A549 (cell line): ENCODE measurements at regions not wholly inside any gene's neighbourhood (a gene's known extent, or its start where the extent isn't known, plus 50 kb on each side); places are given as distances from the start of the nearest gene placed in this dataset.

Source experiments
- ATAC-seq, 2 experiments: fragments of 200-7000 bp in 1 of 2; fragments of >200 bp in 1 of 2; cut with Nextera tagmentation in 1 of 2; cut with Tn5 transposase in 1 of 2; 3 replicates each; pipeline versions ENCODE4 v1.8.0 to v1.9.1; 2018 to 2020; ENCODE audit warnings: mild to moderate bottlenecking in 1 of 2, moderate library complexity in 1 of 2
- CTCF ChIA-PET: fragments of 300-600 bp; sonication (Branson Sonifier 250); formaldehyde crosslinking; extraction: SDS; loops from one replicate; lab custom pipeline; 2021; ENCODE audit warnings: antibody characterized with exemption, inconsistent platforms; lab: Yijun Ruan, JAX
- POLR2A ChIA-PET: fragments of 350-600 bp; formaldehyde crosslinking; extraction: SDS; loops from one replicate; lab custom pipeline; 2021; ENCODE audit warnings: antibody characterized with exemption, inconsistent platforms; lab: Yijun Ruan, JAX
- DNase-seq, 2 experiments: peaks; one replicate each; pipeline versions ENCODE4 v3.0.0 to v3.0.0-alpha.2; 2011 to 2016; ENCODE audit warnings: low read depth in 1 of 2, low spot score in 1 of 2
- FAIRE-seq: peaks from 2 replicates; lab custom pipeline; 2011; peaks lifted over from hg19 to GRCh38; lab: Jason Lieb, UNC
- H3K27ac ChIP-seq, 2 experiments: fragments of >200 bp; sonication (Bioruptor Twin); formaldehyde crosslinking; 3 replicates each; pipeline ENCODE4 v1.5.1; 2016 to 2017
- H3K4me1 ChIP-seq: fragments of >200 bp; sonication (Bioruptor Twin); formaldehyde crosslinking; 3 replicates; pipeline ENCODE4 v1.6.1; 2016
- H3K4me2 ChIP-seq: fragments of >200 bp; sonication (Bioruptor Twin); formaldehyde crosslinking; 3 replicates; pipeline ENCODE4 v1.6.1; 2016
- H3K4me3 ChIP-seq: fragments of >200 bp; sonication (Bioruptor Twin); formaldehyde crosslinking; 3 replicates; pipeline ENCODE4 v1.5.1; 2016
- H3K9me3 ChIP-seq: fragments of >200 bp; sonication (Bioruptor Twin); formaldehyde crosslinking; 3 replicates; pipeline ENCODE4 v1.6.1; 2016
- CHD4 ChIP-seq: fragments of 200-600 bp; sonication (generic); IDR thresholded peaks from 2 replicates; pipeline ENCODE4 v1.6.1; 2016; ENCODE audit warnings: antibody characterized with exemption, mild to moderate bottlenecking, borderline replicate concordance
- EHF ChIP-seq: fragments of 250-450 bp; sonication (Bioruptor Pico); IDR thresholded peaks from 2 replicates; pipeline ENCODE4 v1.5.0; 2020; ENCODE audit warnings: mild to moderate bottlenecking
- ESRRA ChIP-seq: fragments of 150-350 bp; IDR thresholded peaks from 2 replicates; pipeline ENCODE4 v1.6.1; 2014; ENCODE audit warnings: mild to moderate bottlenecking, low read length, borderline replicate concordance
- FOSB ChIP-seq: fragments of 250-450 bp; sonication (Bioruptor Pico); IDR thresholded peaks from 2 replicates; pipeline ENCODE4 v1.5.0; 2020; ENCODE audit warnings: mild to moderate bottlenecking, moderate library complexity
- GATA3 ChIP-seq: IDR thresholded peaks from 2 replicates; pipeline ENCODE4 v1.6.1; 2012; ENCODE audit warnings: borderline replicate concordance
- HDAC2 ChIP-seq: fragments of 200-600 bp; sonication (generic); IDR thresholded peaks from 2 replicates; pipeline ENCODE4 v1.6.1; 2016
- HOXA7 ChIP-seq: fragments of 250-450 bp; sonication (Bioruptor Pico); IDR thresholded peaks from 2 replicates; pipeline ENCODE4 v1.5.0; 2020; ENCODE audit warnings: mild to moderate bottlenecking, moderate library complexity
- NFE2L2 ChIP-seq: fragments of 150-350 bp; conservative IDR thresholded peaks from 2 replicates; pipeline ENCODE4 v1.6.1; 2014; ENCODE audit warnings: low read length
- NR3C1 ChIP-seq: fragments of >200 bp; sonication (Bioruptor Twin); formaldehyde crosslinking; IDR thresholded peaks from 3 replicates; pipeline ENCODE4 v1.6.1; 2017
- PHF8 ChIP-seq: fragments of 200-600 bp; sonication (generic); IDR thresholded peaks from 2 replicates; pipeline ENCODE4 v1.6.1; 2016; ENCODE audit warnings: low read depth, mild to moderate bottlenecking, antibody characterized with exemption, moderate library complexity, borderline replicate concordance
- POLR2A ChIP-seq: IDR thresholded peaks from 2 replicates; pipeline ENCODE4 v1.6.1; 2012; ENCODE audit warnings: mild to moderate bottlenecking, low read length
- RAD21 ChIP-seq, 2 experiments: fragments of >200 bp in 1 of 2; sonication (Bioruptor Twin) in 1 of 2; formaldehyde crosslinking in 1 of 2; IDR thresholded peaks in 1 of 2; conservative IDR thresholded peaks in 1 of 2; 2 replicates in 1 of 2; 3 replicates in 1 of 2; pipeline ENCODE4 v1.6.1; 2012 to 2018; ENCODE audit warnings: inconsistent platforms in 1 of 2
- RARB ChIP-seq: fragments of 250-450 bp; sonication (Bioruptor Pico); IDR thresholded peaks from 2 replicates; pipeline ENCODE4 v1.8.0; 2021; ENCODE audit warnings: mild to moderate bottlenecking, moderate library complexity
- RCOR1 ChIP-seq: fragments of 150-350 bp; IDR thresholded peaks from 2 replicates; pipeline ENCODE4 v1.6.1; 2014; ENCODE audit warnings: antibody characterized with exemption, low read length, low read depth
- USF2 ChIP-seq: fragments of 450-650 bp; IDR thresholded peaks from 2 replicates; pipeline ENCODE4 v1.6.1; 2014; ENCODE audit warnings: antibody characterized with exemption
- ZFP36 ChIP-seq: fragments of 450-650 bp; IDR thresholded peaks from 2 replicates; pipeline ENCODE4 v1.6.1; 2014; ENCODE audit warnings: borderline replicate concordance; ENCODE audit not compliant: partially characterized antibody
- ZSCAN20 ChIP-seq: fragments of 250-450 bp; sonication (Bioruptor Pico); IDR thresholded peaks from 2 replicates; pipeline ENCODE4 v1.8.0; 2022; ENCODE audit warnings: mild to moderate bottlenecking, moderate library complexity
- WGBS: methylation state at CpG from one replicate; pipeline ENCODE4 v1.1.6; 2017; ENCODE audit errors: missing lambda C conversion rate; 5-methylcytosine and 5-hydroxymethylcytosine counted together
- TF ChIP-seq, protein P1 (sequence below): IDR thresholded peaks from 2 replicates; pipeline ENCODE4 v1.6.1; 2012
- TF ChIP-seq, protein P2 (sequence below): fragments of 150-350 bp; IDR thresholded peaks from 2 replicates; pipeline ENCODE4 v1.6.1; 2014; ENCODE audit warnings: low read depth, mild to moderate bottlenecking, low read length
- TF ChIP-seq, protein P3 (sequence below): fragments of >200 bp; sonication (Bioruptor Twin); formaldehyde crosslinking; IDR thresholded peaks from 3 replicates; pipeline ENCODE4 v1.6.1; 2016

DNA sequence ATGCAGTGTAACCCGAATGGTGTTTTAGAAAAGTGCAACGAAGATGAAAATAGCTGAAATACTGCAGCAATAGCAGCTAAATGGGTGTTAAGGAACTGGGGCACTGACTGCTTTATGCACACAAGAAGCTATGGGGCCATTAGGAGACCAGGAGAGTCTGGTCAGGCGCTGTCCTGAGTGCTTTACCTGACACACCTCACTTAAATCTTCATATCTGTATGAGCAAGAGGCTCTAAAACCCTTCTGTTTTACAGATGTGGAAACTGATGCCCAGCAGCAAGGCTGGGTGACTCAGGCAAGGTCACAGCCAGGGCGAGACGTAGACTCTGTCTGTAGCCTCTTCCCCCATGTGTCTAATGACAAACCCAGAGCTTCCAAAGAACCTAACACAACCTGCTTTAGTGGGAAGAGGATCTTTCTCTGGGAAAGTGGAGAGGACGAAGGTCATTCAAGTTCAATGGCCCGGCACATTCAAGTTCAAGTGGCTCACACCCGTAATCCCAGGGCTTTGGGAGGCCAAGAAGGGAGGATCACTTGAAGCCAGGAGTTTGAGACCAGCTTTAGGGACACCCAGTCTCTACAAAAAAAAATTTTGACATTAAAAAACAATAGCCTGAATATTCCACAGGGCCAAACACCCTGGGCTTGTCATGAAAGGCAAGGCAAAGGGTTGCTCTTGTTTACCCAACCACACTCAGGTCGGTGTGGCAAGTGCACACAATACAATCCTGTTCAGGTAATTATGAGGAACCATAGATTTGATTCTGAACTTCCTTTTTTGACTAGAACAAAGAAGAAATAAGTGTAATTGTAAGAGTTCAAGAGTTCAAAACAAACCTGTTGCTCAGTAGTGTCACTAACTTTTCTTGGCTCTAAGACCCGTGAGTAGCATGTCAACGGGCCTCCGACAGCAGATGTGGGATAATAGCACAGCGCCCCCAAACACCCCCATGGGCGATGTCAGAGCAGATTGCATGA, 53.7 kb upstream of the KLF6 start:
- POLR2A ChIA-PET: no interaction called here
- peak overlapping the region; percentile 34 to 59; a peak in 5 of 6 replicates for H3K27ac ChIP-seq
- ATAC-seq: peak in 1 of 2 experiments; percentile 64; a peak in 2 of 6 replicates

DNA sequence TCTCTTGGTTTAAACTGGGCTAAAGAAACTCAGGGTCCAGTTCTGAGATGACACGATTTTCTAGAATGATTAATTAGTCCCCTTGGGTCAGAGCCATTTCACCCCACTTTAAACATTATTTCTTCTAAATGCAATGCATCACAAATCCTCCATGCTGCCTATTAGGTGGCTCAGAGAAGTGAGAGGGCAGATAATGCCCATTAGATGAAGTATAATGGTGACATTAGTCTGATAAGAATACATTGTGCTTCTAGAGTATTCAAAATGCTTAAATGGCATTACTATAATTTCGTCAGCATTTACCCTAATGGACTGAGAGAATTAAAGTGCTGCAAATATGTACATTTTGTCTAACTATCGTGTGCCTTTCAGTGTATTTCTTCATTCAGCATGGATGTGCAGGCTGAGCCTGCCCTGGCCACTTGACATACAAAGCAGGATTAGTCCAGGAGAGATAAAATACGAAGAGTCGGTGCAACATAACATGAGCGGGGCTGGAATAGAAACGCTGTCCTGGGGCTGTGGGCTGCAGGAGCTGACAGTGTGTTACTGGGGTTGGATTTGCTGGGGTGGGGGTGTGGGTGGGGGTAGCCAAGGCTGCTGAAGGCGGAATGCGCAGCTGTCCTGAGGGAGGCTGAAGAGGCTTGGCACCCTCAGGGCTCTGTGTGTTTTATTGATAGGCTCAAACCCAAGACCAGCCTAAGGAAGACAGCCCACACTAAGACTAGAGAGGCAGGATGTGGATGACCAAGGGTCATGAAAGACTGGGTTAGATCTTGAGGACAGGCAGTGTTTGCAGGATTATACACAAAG, 52.8 kb upstream of the KLF6 start:
- Histone ChIP-seq H3K4me2 (no peak overlapping the region; the same call in 2 of the 3 replicates), H3K9me3 (no peaks in the 10 kb centered on the region), H3K27ac (peak overlapping the region; percentile 34 to 59; a peak in 5 of 6 replicates), H3K4me1 (peaks cover 28% of the 10 kb centered on the region), H3K4me3 (no peak overlapping the region)
- ATAC-seq: peak in 1 of 2 experiments; percentile 23; a peak in 1 of 6 replicates
- ChIA-PET POLR2A (no interaction called here), CTCF (no interaction called here)
- FAIRE-seq: no peak
- DNase-seq: no peak
- TF ChIP-seq HOXA7 (CRISPR knock-in tag) (no peak), ZFP36 (no peak), HDAC2 (no peak), PHF8 (no peak), EHF (CRISPR knock-in tag) (no peak), RAD21 (conservative IDR thresholded peaks at IDR 0.05 in 1 of 2, IDR thresholded peaks at IDR 0.05 in 1 of 2) (no peak)
- TF ChIP-seq, protein P1, sequence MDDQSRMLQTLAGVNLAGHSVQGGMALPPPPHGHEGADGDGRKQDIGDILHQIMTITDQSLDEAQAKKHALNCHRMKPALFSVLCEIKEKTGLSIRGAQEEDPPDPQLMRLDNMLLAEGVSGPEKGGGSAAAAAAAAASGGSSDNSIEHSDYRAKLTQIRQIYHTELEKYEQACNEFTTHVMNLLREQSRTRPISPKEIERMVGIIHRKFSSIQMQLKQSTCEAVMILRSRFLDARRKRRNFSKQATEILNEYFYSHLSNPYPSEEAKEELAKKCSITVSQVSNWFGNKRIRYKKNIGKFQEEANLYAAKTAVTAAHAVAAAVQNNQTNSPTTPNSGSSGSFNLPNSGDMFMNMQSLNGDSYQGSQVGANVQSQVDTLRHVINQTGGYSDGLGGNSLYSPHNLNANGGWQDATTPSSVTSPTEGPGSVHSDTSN: no peak
- TF ChIP-seq, protein P2, sequence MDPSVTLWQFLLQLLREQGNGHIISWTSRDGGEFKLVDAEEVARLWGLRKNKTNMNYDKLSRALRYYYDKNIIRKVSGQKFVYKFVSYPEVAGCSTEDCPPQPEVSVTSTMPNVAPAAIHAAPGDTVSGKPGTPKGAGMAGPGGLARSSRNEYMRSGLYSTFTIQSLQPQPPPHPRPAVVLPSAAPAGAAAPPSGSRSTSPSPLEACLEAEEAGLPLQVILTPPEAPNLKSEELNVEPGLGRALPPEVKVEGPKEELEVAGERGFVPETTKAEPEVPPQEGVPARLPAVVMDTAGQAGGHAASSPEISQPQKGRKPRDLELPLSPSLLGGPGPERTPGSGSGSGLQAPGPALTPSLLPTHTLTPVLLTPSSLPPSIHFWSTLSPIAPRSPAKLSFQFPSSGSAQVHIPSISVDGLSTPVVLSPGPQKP: no peak
- WGBS: 80% methylated on average over 9 of the region's 9 CpGs

More for the DNA sequence above, 53.7 kb upstream of the KLF6 start:
- DNase-seq (peak in 1 of 2 experiments; percentile 38), FAIRE-seq (no peak)
- Histone ChIP-seq H3K4me1 (peaks cover 28% of the 10 kb centered on the region), H3K4me3 (no peak overlapping the region), H3K4me2 (peak overlapping the region; percentile 26; the same call in 1 of the 3 replicates), H3K9me3 (no peaks in the 10 kb centered on the region)
- 78% methylated on average over 14 of the region's 14 CpGs for WGBS
- CTCF ChIA-PET: no interaction called here
- TF ChIP-seq USF2: no peak
- TF ChIP-seq NFE2L2: no peak
- TF ChIP-seq GATA3: no peak
- TF ChIP-seq HDAC2: no peak
- no peak for TF ChIP-seq POLR2A
- TF ChIP-seq, protein P3, sequence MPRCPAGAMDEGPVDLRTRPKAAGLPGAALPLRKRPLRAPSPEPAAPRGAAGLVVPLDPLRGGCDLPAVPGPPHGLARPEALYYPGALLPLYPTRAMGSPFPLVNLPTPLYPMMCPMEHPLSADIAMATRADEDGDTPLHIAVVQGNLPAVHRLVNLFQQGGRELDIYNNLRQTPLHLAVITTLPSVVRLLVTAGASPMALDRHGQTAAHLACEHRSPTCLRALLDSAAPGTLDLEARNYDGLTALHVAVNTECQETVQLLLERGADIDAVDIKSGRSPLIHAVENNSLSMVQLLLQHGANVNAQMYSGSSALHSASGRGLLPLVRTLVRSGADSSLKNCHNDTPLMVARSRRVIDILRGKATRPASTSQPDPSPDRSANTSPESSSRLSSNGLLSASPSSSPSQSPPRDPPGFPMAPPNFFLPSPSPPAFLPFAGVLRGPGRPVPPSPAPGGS: no peak
- no peak for TF ChIP-seq NR3C1
- TF ChIP-seq, protein P1: no peak
- TF ChIP-seq ZSCAN20 (CRISPR knock-in tag): no peak
- no peak for TF ChIP-seq RARB (CRISPR knock-in tag)
- no peak for TF ChIP-seq RCOR1
- no peak for TF ChIP-seq FOSB (CRISPR knock-in tag)
- no peak for TF ChIP-seq ESRRA
- TF ChIP-seq CHD4: no peak
- TF ChIP-seq, protein P2: no peak
- TF ChIP-seq ZFP36: no peak
- TF ChIP-seq, all 56 proteins: peak for 0
